ENCODE measurements at regions not wholly inside any gene's neighbourhood (a gene's known extent, or its start where the extent isn't known, plus 50 kb on each side); places are given as distances from the start of the nearest gene placed in this dataset.

DNA sequence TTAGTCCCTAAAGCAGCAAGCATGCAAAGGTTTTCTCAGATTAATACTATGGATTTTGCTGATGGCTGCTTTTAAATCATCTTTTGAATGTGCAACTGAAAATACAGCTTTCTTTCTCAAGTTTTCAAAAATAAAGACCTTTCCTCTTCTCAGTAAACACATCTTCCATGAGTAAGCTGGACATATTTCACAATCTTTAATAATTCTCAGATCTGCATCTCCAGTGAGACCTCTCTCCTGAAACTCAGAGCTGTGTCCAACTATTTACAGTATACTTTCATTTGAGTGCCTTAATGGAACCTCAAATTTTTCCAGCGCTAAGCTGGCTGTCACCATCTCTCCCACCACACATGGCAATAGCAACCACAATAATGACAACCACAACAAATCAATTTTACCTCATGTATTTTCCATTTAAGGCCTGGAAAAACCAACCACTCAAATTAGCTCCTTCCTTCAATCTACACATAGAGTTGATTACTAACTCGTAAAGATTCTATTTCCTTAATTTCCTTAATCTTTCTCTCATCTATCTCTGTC lies 192.4 kb upstream of the RPL34 start:
- H2AFZ ChIP-seq (ENCODE audit: low read depth, low read length, severe bottlenecking), result no peak overlapping the region
- H3K9me2 ChIP-seq (replicated peaks; ENCODE audit: insufficient read depth, low read length), result no peaks in the 10 kb centered on the region
- H4K20me1 ChIP-seq (ENCODE audit: low read depth, low read length), result no peaks in the 10 kb centered on the region
- H3K4me2 ChIP-seq (ENCODE audit: low read depth, low read length, poor library complexity, severe bottlenecking), result no peak overlapping the region
- TF ChIP-seq EZH2phosphoT487 (conservative IDR thresholded peaks at IDR 0.05; ENCODE audit: low read length), result no peak
- TF ChIP-seq, protein P1, sequence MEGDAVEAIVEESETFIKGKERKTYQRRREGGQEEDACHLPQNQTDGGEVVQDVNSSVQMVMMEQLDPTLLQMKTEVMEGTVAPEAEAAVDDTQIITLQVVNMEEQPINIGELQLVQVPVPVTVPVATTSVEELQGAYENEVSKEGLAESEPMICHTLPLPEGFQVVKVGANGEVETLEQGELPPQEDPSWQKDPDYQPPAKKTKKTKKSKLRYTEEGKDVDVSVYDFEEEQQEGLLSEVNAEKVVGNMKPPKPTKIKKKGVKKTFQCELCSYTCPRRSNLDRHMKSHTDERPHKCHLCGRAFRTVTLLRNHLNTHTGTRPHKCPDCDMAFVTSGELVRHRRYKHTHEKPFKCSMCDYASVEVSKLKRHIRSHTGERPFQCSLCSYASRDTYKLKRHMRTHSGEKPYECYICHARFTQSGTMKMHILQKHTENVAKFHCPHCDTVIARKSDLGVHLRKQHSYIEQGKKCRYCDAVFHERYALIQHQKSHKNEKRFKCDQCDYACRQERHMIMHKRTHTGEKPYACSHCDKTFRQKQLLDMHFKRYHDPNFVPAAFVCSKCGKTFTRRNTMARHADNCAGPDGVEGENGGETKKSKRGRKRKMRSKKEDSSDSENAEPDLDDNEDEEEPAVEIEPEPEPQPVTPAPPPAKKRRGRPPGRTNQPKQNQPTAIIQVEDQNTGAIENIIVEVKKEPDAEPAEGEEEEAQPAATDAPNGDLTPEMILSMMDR (IDR thresholded peaks at IDR 0.05; ENCODE audit: insufficient read depth, low read length, poor library complexity, severe bottlenecking), result no peak
- H3K36me3 ChIP-seq (ENCODE audit: low read length), result no peaks in the 10 kb centered on the region
- no peaks in the 10 kb centered on the region for H3F3A ChIP-seq (ENCODE audit: insufficient read depth)
- H3K9me3 ChIP-seq (ENCODE audit: insufficient read depth, low read length), result no peaks in the 10 kb centered on the region
- no peak overlapping the region for H3K9ac ChIP-seq (ENCODE audit: low read length)
- H3K79me2 ChIP-seq (ENCODE audit: insufficient read depth, low read length), result no peaks in the 10 kb centered on the region
- no peak overlapping the region for H3K4me3 ChIP-seq (ENCODE audit: insufficient read depth, low read length, poor library complexity, severe bottlenecking)
- no peaks in the 10 kb centered on the region for H3K27me3 ChIP-seq (ENCODE audit: low read length)
- no peak overlapping the region for H3K27ac ChIP-seq (ENCODE audit: low read depth, low read length)

DNA sequence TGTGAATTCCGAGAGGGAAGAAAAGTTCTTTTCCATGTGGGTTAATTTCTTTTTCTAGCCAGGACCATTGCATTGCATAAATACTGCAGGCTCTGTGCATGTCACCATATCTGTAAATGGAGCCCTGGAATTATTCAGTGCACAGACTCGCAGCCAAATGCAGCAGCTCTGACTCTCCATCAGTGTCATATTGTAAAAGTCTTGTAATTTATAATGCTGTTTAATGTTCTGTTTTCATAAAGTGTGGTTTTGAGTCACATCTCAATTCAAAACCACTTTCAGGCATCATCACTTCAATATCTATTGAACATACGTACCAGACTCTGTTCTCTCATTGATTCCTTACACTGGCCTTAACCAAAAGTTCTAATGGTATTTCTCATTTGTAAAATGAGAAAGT lies 193.9 kb upstream of the RPL34 start:
- H3K27ac ChIP-seq (ENCODE audit: low read depth, low read length), result no peak overlapping the region
- H3F3A ChIP-seq (ENCODE audit: insufficient read depth), result no peaks in the 10 kb centered on the region
- TF ChIP-seq, protein P1 (IDR thresholded peaks at IDR 0.05; ENCODE audit: insufficient read depth, low read length, poor library complexity, severe bottlenecking), result no peak
- no peak for TF ChIP-seq EZH2phosphoT487 (conservative IDR thresholded peaks at IDR 0.05; ENCODE audit: low read length)
- H3K9ac ChIP-seq (ENCODE audit: low read length), result no peak overlapping the region
- no peaks in the 10 kb centered on the region for H3K27me3 ChIP-seq (ENCODE audit: low read length)
- no peaks in the 10 kb centered on the region for H4K20me1 ChIP-seq (ENCODE audit: low read depth, low read length)
- no peaks in the 10 kb centered on the region for H3K9me3 ChIP-seq (ENCODE audit: insufficient read depth, low read length)
- no peak overlapping the region for H2AFZ ChIP-seq (ENCODE audit: low read depth, low read length, severe bottlenecking)
- no peak overlapping the region for H3K4me3 ChIP-seq (ENCODE audit: insufficient read depth, low read length, poor library complexity, severe bottlenecking)
- H3K79me2 ChIP-seq (ENCODE audit: insufficient read depth, low read length), result no peaks in the 10 kb centered on the region
- H3K9me2 ChIP-seq (replicated peaks; ENCODE audit: insufficient read depth, low read length), result no peaks in the 10 kb centered on the region
- no peaks in the 10 kb centered on the region for H3K36me3 ChIP-seq (ENCODE audit: low read length)
- no peak overlapping the region for H3K4me2 ChIP-seq (ENCODE audit: low read depth, low read length, poor library complexity, severe bottlenecking)

- no peaks in the 10 kb centered on the region for H3K36me3 ChIP-seq (ENCODE audit: low read length)
- no peak overlapping the region for H3K4me2 ChIP-seq (ENCODE audit: low read depth, low read length, poor library complexity, severe bottlenecking)
- H3K9me3 ChIP-seq (ENCODE audit: insufficient read depth, low read length), result no peaks in the 10 kb centered on the region
- TF ChIP-seq, protein P1 (IDR thresholded peaks at IDR 0.05; ENCODE audit: insufficient read depth, low read length, poor library complexity, severe bottlenecking), result no peak
- TF ChIP-seq EZH2phosphoT487 (conservative IDR thresholded peaks at IDR 0.05; ENCODE audit: low read length), result no peak
- H3K4me3 ChIP-seq (ENCODE audit: insufficient read depth, low read length, poor library complexity, severe bottlenecking), result no peak overlapping the region
- H3K9ac ChIP-seq (ENCODE audit: low read length), result no peak overlapping the region
- no peaks in the 10 kb centered on the region for H4K20me1 ChIP-seq (ENCODE audit: low read depth, low read length)
- no peaks in the 10 kb centered on the region for H3K79me2 ChIP-seq (ENCODE audit: insufficient read depth, low read length)
- no peaks in the 10 kb centered on the region for H3K9me2 ChIP-seq (replicated peaks; ENCODE audit: insufficient read depth, low read length)
- H3F3A ChIP-seq (ENCODE audit: insufficient read depth), result no peaks in the 10 kb centered on the region
- H3K27ac ChIP-seq (ENCODE audit: low read depth, low read length), result no peak overlapping the region
- H2AFZ ChIP-seq (ENCODE audit: low read depth, low read length, severe bottlenecking), result no peak overlapping the region
- H3K27me3 ChIP-seq (ENCODE audit: low read length), result no peaks in the 10 kb centered on the region
Measured at GRCh38 chr4:108425988-108426387, 194.4 kb upstream of the RPL34 start.

Measured in SU-DHL-6 (cell line).